ENCODE measurements at regions not wholly inside any gene's neighbourhood (a gene's known extent, or its start where the extent isn't known, plus 50 kb on each side); places are given as distances from the start of the nearest gene placed in this dataset.

DNA sequence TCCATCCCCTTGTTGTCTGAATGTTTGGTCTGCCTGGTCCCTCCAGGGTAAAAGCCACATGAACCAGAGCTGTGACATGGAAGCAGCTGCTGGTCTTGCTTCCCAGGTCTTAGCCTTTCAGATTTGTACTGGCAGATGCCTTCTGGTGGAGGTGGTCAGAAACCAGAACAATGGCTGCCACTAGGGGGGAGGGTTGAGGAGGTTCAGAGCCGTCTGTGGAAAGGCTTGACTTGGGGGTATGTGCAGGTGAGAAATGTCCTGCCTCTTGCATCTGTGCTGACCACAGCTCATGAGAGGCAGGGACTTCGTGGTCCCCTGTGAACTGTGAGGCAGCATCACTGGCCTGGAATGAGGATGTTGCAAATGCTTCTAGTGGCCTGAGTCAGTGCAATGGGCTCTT lies 144.2 kb upstream of the WDR1 start:
- intact Hi-C loops (cut with micrococcal nuclease) = no loop called here
- no peaks in the 10 kb centered on the region for H3K4me1 Mint-ChIP-seq (ENCODE audit: low read depth)
- H3K27ac Mint-ChIP-seq = no peak overlapping the region
- no peaks in the 10 kb centered on the region for H3K27me3 Mint-ChIP-seq (ENCODE audit: low read depth)
- DNase-seq = no peak
- CTCF ChIA-PET = no interaction called here
- H3K4me3 Mint-ChIP-seq = no peak overlapping the region
- H3K9me3 Mint-ChIP-seq = no peaks in the 10 kb centered on the region
- no peaks in the 10 kb centered on the region for H3K36me3 Mint-ChIP-seq (ENCODE audit: low read depth)

DNA sequence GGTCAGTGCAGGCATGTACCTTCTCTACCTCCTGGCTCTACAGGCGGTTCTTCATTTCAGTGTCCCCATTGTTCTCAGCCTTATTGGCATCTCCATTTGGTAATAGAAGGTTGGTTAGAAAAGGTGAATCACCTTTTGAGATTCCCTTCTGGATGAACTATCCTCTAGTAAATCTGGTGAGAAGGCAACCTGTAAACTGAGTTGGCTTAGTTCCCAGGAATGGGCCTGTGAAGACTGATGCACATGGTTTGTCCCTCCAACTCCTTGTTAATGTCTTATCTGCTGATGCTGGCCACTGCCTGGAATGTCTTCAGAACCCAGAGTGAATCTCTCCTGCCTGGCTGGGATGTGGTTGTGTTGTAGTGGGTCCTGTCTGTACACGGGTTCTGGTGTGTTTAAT lies 143.4 kb upstream of the WDR1 start:
- intact Hi-C loops (cut with micrococcal nuclease) = loop anchor here (5.0 kb wide), 1 partner anchor 78 kb away; no protein-coding TSS in a partner anchor

DNA sequence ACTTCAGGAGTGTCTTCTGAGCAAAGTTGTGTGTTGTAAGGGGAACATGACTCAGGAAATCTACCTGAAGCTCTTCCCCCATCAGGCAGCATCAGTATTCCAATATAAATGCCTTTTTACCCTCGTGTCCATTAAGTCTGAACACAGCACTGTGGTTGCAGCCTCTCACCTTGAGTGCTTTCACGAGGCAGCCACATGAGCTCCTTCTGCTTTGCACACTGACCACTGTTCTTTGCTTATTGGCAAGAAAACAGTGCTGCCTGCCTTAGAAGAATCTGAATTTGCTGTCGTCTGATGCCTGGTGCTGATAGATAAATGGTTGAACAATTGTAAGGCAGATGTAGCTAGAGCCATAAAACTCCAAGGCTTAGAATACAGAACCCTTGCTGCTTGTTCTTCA lies 139.6 kb upstream of the WDR1 start:
- no peaks in the 10 kb centered on the region for H3K9me3 Mint-ChIP-seq
- no peaks in the 10 kb centered on the region for H3K4me1 Mint-ChIP-seq (ENCODE audit: low read depth)
- H3K27me3 Mint-ChIP-seq (ENCODE audit: low read depth) = no peaks in the 10 kb centered on the region
- no peak for DNase-seq
- no peak overlapping the region for H3K4me3 Mint-ChIP-seq
- CTCF ChIA-PET = no interaction called here
- no peak overlapping the region for H3K27ac Mint-ChIP-seq
- intact Hi-C loops (cut with micrococcal nuclease) = loop anchor here (5.0 kb wide), 1 partner anchor 74 kb away; no protein-coding TSS in a partner anchor
- H3K36me3 Mint-ChIP-seq (ENCODE audit: low read depth) = no peaks in the 10 kb centered on the region

More for the DNA sequence above, 143.4 kb upstream of the WDR1 start:
- H3K27me3 Mint-ChIP-seq (ENCODE audit: low read depth) = no peaks in the 10 kb centered on the region
- H3K4me1 Mint-ChIP-seq (ENCODE audit: low read depth) = no peaks in the 10 kb centered on the region
- H3K27ac Mint-ChIP-seq = no peak overlapping the region
- CTCF ChIA-PET = no interaction called here
- DNase-seq = no peak
- H3K36me3 Mint-ChIP-seq (ENCODE audit: low read depth) = no peaks in the 10 kb centered on the region
- H3K4me3 Mint-ChIP-seq = no peak overlapping the region
- H3K9me3 Mint-ChIP-seq = no peaks in the 10 kb centered on the region

DNA sequence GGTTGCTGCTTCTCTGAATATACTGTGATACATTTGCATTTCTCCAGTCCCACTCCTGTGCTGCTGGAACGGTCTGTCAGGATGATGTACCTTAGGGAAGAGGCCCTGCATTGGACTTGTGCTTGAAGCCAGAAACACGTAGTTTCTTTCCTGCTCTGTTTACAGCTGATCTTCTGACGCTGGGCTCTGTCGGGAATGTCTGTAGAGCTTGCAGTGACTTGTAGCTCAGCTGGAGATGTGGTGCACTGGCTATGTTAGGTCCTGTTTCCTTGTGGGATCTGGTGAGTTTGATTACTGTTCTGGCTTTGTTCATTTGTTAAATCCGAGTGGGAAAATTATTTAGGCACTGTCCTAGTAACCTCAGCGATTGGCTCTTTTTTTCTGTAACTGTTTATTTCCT lies 137.2 kb upstream of the WDR1 start:
- CTCF ChIA-PET = interaction anchor here (1.2 kb wide), 1 partner anchor 31 kb away, joined by 6 read pairs; no protein-coding TSS in a partner anchor
- intact Hi-C loops (cut with micrococcal nuclease) = no loop called here
- H3K27ac Mint-ChIP-seq = no peak overlapping the region
- no peaks in the 10 kb centered on the region for H3K27me3 Mint-ChIP-seq (ENCODE audit: low read depth)
- no peak overlapping the region for H3K4me3 Mint-ChIP-seq
- H3K36me3 Mint-ChIP-seq (ENCODE audit: low read depth) = no peaks in the 10 kb centered on the region
- DNase-seq = no peak
- H3K9me3 Mint-ChIP-seq = no peaks in the 10 kb centered on the region
- no peaks in the 10 kb centered on the region for H3K4me1 Mint-ChIP-seq (ENCODE audit: low read depth)

DNA sequence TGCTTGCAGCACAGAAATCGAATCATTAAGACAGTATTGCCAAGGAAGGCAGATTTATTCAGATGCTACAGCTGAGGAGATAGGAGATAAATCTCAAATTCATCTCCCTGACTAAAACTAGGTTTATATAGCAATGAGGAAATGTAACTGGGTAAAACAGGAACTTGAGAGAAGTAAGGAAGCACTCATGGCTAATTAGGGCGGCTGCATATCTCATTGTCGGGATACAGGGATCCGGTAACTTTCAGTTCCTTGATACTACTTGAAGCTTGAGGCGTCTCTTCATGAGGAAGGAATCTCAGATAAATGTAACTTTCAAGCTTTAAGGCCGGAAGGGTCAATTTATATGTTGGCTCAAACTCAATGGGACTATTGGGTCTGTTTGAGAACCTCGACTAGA lies 129.2 kb upstream of the WDR1 start:
- DNase-seq = no peak
- CTCF ChIA-PET = no interaction called here
- Mint-ChIP-seq H3K36me3 (ENCODE audit: low read depth) (no peaks in the 10 kb centered on the region), H3K27me3 (ENCODE audit: low read depth) (no peaks in the 10 kb centered on the region), H3K4me3 (no peak overlapping the region), H3K27ac (no peak overlapping the region), H3K9me3 (no peaks in the 10 kb centered on the region), H3K4me1 (ENCODE audit: low read depth) (no peaks in the 10 kb centered on the region)
- intact Hi-C loops (cut with micrococcal nuclease) = loop anchor here (5.0 kb wide), 1 partner anchor 83 kb away; no protein-coding TSS in a partner anchor

DNA sequence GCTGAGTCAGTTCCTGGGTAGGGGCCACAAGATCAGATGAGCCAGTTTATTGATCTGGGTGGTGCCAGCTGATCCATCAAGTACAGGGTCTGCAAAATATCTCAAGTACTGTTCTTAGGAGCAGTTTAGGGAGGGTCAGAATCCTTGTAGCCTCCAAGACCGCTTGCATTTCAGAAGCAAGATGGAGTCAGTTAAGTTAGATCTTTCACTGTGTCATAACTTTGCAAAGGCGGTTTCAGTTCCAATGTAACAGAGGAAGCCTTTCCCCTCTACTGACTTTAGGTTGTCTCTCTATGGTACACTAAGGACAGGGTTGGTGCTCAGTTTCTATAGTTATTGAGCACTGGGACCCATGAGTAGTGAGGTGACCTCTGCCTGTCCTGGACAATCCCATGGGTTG lies 127.3 kb upstream of the WDR1 start:
- Mint-ChIP-seq H3K27me3 (ENCODE audit: low read depth) (no peaks in the 10 kb centered on the region), H3K27ac (no peak overlapping the region), H3K4me3 (no peak overlapping the region), H3K4me1 (ENCODE audit: low read depth) (no peaks in the 10 kb centered on the region), H3K36me3 (ENCODE audit: low read depth) (no peaks in the 10 kb centered on the region), H3K9me3 (no peaks in the 10 kb centered on the region)
- CTCF ChIA-PET = no interaction called here
- no peak for DNase-seq
- intact Hi-C loops (cut with micrococcal nuclease) = no loop called here

DNA sequence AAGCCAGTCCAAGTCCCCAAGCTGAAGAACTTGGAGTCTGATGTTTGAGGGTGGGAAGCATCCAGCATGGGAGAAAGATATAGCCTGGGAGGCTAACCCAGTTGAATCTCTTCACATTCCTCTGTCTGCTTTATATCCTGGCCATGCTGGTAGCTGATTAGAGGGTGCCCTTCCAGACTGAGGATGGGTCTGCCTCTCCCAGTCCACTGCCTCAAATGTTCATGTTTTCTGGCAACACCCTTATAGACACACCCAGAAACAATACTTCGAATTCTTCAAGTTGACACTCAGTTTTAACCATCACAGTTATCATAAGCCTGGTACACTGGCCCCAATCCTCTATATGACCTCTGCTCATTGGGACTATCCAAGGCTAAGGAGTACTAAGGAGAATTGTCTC lies 124.1 kb upstream of the WDR1 start:
- no peak overlapping the region for H3K4me3 Mint-ChIP-seq
- DNase-seq = no peak
- intact Hi-C loops (cut with micrococcal nuclease) = no loop called here
- H3K9me3 Mint-ChIP-seq = no peaks in the 10 kb centered on the region
- no peaks in the 10 kb centered on the region for H3K4me1 Mint-ChIP-seq (ENCODE audit: low read depth)
- H3K36me3 Mint-ChIP-seq (ENCODE audit: low read depth) = no peaks in the 10 kb centered on the region
- CTCF ChIA-PET = no interaction called here
- no peak overlapping the region for H3K27ac Mint-ChIP-seq
- no peaks in the 10 kb centered on the region for H3K27me3 Mint-ChIP-seq (ENCODE audit: low read depth)

DNA sequence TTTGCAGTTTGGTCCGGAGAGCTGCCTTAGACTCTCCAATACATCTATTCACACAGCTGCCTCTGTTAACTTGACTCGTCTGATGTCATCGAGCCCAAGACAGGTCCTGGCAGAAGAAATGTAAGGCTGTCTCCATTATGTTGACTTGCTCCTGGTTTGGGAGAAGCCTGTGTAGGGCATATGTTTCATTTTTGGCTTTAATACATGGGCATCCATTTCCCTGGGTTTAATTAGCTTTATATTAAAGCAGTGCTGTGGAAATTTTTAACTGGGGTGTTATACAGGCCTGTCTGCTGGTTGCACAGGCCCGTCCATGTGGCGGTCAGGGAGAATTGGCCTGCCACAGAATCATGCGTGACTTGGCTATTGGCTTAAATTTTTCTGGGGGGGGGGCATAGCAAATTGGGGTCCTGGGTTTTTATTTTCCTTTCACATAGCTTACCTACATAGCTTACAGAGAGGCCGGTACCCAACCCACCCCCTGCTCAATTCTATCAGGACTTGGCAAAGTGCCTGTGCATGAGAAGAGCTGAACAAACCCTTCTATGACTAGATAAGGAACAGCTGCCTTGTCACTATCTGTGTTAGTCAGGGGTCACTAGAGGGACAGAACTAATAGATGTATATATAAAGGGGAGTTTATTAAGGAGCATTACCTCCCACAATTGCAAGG lies 123.5 kb upstream of the WDR1 start:
- Mint-ChIP-seq H3K27ac (no peak overlapping the region), H3K4me1 (ENCODE audit: low read depth) (no peaks in the 10 kb centered on the region), H3K36me3 (ENCODE audit: low read depth) (no peaks in the 10 kb centered on the region), H3K27me3 (ENCODE audit: low read depth) (no peaks in the 10 kb centered on the region), H3K9me3 (no peaks in the 10 kb centered on the region), H3K4me3 (no peak overlapping the region)
- no peak for DNase-seq
- intact Hi-C loops (cut with micrococcal nuclease) = loop anchor here (5.0 kb wide), 1 partner anchor 48 kb away; no protein-coding TSS in a partner anchor
- CTCF ChIA-PET = no interaction called here

DNA sequence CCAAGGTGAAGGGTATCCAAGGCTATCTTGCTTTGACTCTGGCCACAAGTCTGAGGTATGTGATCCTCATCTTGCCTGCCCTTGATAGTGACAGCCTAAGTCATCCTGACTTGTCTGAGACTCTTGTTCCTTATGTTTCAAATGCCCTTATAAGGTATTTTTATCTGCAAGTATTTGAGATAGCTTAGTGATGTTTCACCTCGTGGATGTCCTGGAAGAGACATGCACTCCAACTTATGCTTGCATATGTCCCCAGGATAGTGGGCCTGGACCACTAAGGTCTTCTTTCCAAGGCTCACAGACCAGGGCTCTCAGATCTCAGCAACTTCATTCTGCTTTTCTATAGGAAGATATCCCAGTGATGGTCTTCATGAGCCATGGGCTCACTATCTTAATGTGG lies 120.5 kb upstream of the WDR1 start:
- no peak overlapping the region for H3K4me3 Mint-ChIP-seq
- H3K4me1 Mint-ChIP-seq (ENCODE audit: low read depth) = no peaks in the 10 kb centered on the region
- CTCF ChIA-PET = no interaction called here
- intact Hi-C loops (cut with micrococcal nuclease) = loop anchor here (5.0 kb wide), 1 partner anchor 45 kb away; no protein-coding TSS in a partner anchor
- H3K27ac Mint-ChIP-seq = no peak overlapping the region
- H3K27me3 Mint-ChIP-seq (ENCODE audit: low read depth) = no peaks in the 10 kb centered on the region
- no peaks in the 10 kb centered on the region for H3K9me3 Mint-ChIP-seq
- no peak for DNase-seq
- H3K36me3 Mint-ChIP-seq (ENCODE audit: low read depth) = no peaks in the 10 kb centered on the region

DNA sequence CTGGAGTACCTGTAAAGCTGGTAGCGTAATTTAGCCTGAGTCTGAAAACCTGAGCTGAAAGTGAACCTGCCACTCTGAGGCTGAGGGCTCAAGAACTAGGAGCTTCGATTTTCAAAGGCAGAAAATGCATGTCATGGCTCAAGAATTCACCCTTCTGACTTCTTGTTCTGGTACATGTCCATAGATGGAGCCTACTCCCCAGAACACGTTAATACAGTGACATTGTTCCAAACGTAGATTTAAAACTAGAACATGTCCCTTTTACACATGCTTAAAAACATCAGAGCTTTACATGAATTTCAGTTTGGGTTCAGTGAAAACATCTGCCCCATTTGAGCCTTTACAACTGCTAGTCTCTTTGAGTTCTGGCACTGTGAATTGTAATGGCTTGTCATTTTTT lies 115.5 kb upstream of the WDR1 start:
- no peaks in the 10 kb centered on the region for H3K9me3 Mint-ChIP-seq
- DNase-seq = no peak
- H3K27ac Mint-ChIP-seq = no peak overlapping the region
- H3K4me1 Mint-ChIP-seq (ENCODE audit: low read depth) = no peaks in the 10 kb centered on the region
- H3K27me3 Mint-ChIP-seq (ENCODE audit: low read depth) = no peaks in the 10 kb centered on the region
- no peaks in the 10 kb centered on the region for H3K36me3 Mint-ChIP-seq (ENCODE audit: low read depth)
- CTCF ChIA-PET = no interaction called here
- intact Hi-C loops (cut with micrococcal nuclease) = no loop called here
- no peak overlapping the region for H3K4me3 Mint-ChIP-seq

DNA sequence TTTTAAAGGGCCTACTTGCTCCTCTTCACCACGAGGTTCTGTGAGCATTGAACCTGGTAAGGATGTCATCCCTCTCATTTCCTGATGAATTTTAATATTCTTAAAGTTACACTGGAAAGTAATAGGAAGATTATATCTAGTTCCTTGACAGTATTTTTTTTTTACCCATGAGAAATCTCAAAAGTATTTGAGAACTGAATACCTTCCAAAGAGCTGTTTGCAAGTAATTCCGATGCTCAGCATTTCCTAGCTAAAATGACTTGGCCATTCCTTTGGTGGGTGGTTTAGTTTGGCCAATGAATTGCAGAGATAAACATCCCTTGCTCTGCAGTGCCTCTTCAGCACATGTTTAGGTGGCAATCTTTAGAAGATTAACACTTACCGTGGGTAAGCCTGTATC lies 110.2 kb upstream of the WDR1 start:
- H3K9me3 Mint-ChIP-seq = no peaks in the 10 kb centered on the region
- no peak overlapping the region for H3K4me3 Mint-ChIP-seq
- H3K27me3 Mint-ChIP-seq (ENCODE audit: low read depth) = no peaks in the 10 kb centered on the region
- no peaks in the 10 kb centered on the region for H3K36me3 Mint-ChIP-seq (ENCODE audit: low read depth)
- intact Hi-C loops (cut with micrococcal nuclease) = no loop called here
- CTCF ChIA-PET = no interaction called here
- no peak for DNase-seq
- no peaks in the 10 kb centered on the region for H3K4me1 Mint-ChIP-seq (ENCODE audit: low read depth)
- no peak overlapping the region for H3K27ac Mint-ChIP-seq

DNA sequence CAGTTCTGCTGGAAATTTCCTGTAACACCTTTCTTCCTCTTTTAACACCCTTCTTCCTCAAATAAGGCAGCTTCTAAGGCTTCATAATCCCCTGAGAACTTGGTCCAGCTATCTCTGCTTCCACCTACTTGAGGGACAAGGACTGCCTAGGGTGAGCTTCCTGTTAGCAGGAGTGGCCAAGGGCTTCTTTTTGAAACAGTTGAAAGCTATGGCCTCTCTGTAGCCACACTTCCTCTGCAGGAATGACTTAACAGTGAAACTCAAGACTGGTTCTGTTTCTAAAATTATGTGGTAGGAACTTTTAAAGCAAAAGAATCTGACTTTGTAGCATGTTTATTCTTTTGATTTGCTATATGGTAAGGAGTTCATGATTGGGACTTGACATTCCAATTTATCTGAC lies 108.5 kb upstream of the WDR1 start:
- intact Hi-C loops (cut with micrococcal nuclease) = no loop called here
- H3K27me3 Mint-ChIP-seq (ENCODE audit: low read depth) = no peaks in the 10 kb centered on the region
- no peaks in the 10 kb centered on the region for H3K4me1 Mint-ChIP-seq (ENCODE audit: low read depth)
- no peak overlapping the region for H3K4me3 Mint-ChIP-seq
- no peaks in the 10 kb centered on the region for H3K9me3 Mint-ChIP-seq
- CTCF ChIA-PET = no interaction called here
- no peaks in the 10 kb centered on the region for H3K36me3 Mint-ChIP-seq (ENCODE audit: low read depth)
- no peak for DNase-seq
- no peak overlapping the region for H3K27ac Mint-ChIP-seq

DNA sequence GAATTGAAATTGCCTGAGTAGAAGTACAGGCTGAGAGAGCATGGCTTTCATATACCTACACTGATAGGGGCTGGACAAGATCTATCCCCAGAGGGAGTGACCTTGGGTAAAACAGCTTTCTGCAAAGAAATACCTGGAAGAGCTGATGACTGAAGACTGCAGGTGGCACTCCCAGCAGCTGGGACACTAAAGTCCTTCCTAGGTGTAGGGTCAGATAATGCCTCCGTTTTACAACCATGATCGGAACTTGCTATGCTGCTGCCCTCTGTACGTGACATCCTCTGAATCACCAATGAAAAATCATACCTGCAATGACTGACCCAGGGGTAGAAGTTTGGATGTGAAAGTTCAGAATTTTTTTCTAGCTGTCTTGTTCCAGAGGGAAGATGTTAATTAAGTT lies 107.2 kb upstream of the WDR1 start:
- Mint-ChIP-seq H3K36me3 (ENCODE audit: low read depth) (no peaks in the 10 kb centered on the region), H3K4me3 (no peak overlapping the region), H3K9me3 (no peaks in the 10 kb centered on the region), H3K27me3 (ENCODE audit: low read depth) (no peaks in the 10 kb centered on the region), H3K4me1 (ENCODE audit: low read depth) (no peaks in the 10 kb centered on the region), H3K27ac (no peak overlapping the region)
- DNase-seq = no peak
- intact Hi-C loops (cut with micrococcal nuclease) = no loop called here
- CTCF ChIA-PET = no interaction called here
